Retina (tissue), 1 donor: ENCODE measurements at regions not wholly inside any gene's neighbourhood (a gene's known extent, or its start where the extent isn't known, plus 50 kb on each side); places are given as distances from the start of the nearest gene placed in this dataset.
"Not testable (repeated sequence)": the region's sequence is repeated elsewhere in the genome, so short reads cannot be mapped to it uniquely, and the experiment has no call there.

Experiments
- DNase-seq: peaks from one replicate; pipeline ENCODE4 v3.0.0-alpha.2; 2016

DNA sequence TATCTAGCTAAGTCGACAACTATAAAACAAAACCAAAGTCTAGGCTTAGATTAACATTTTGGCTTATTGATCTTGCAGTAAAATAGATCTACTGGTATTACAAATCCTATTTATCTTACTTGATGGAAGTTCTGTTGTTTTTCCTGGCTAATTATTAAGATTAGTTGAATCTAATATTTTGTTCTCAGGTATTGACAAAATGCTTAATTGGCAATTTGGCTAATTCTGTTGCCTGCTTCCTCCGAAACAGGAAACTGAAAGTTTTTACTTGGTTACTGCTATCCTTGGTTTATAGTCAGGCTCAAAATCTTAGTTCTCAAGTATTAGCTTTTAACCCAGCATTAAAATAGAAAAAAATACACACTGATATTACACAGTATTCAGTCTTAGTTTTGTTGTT lies 820.5 kb downstream of the NR2F1-AS1 start:
- DNase-seq = no peak

GRCh38 chr5:92758552-92758951 lies 822.5 kb downstream of the NR2F1-AS1 start:
- DNase-seq = no peak

- DNase-seq = no peak
Measured at GRCh38 chr5:92749943-92750342, 831.1 kb downstream of the NR2F1-AS1 start.

DNA sequence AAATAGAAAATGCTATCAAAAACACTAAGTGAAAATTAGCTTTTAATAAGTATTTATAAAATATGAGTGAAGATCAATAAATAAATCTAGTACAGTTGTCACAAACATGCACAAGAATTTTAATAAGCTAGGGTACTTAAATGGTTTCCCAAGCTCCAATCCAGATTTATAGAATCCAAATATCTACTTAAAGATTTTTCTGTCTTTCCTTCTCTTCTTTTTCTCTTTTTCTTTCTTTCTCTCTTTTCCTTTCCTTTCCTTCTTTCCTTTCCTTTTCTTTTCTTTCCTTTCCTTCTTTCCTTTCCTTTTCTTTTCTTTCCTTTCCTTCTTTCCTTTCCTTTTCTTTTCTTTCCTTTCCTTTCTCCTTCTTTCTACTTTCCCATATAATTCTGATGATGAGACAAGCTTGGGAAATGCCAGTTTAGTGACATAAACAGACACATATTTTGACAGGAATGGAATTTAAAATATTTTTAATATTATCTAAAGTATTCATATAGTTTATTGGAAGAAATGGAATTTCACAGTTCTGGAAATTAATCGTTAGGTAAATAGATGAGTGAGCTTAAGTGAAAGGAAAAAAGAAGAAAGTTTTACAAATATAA lies 832.8 kb downstream of the NR2F1-AS1 start:
- DNase-seq = no peak

GRCh38 chr5:92741906-92742305 lies 839.1 kb downstream of the NR2F1-AS1 start:
- no peak for DNase-seq

DNA sequence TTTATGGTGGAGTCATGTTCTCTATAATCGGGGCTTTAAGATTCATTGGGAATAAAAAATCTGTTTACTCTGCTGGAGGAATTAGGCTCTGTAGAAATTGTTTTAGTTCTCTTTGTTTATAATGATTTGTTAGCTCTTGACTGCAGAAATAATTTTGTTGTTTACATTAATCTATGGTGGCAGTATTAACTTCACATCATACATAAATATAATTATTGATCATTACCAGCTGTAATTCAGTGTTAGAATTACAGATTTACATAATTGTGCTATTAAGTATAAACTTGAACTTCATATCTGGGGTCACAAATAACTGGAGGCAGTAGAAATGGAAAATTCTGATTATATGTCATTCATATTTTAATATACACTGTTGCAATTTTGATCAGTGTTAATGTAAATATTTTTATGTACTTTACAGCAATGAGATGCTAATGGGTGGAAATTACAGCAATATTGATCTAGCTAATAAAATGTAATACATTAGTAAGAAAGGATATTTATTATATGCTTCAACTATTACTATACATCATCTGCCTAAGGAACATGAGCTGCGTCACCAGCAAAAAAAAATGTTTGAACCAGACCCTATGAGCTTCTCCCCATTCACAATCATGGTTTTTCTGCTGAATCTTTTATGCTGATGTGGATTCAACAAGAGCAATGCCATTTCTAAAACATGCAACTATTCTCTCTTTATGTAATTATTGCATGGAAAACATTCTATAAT lies 846.6 kb downstream of the NR2F1-AS1 start:
- no peak for DNase-seq

GRCh38 chr5:92730486-92730885 lies 850.5 kb downstream of the NR2F1-AS1 start:
- DNase-seq = no peak

DNA sequence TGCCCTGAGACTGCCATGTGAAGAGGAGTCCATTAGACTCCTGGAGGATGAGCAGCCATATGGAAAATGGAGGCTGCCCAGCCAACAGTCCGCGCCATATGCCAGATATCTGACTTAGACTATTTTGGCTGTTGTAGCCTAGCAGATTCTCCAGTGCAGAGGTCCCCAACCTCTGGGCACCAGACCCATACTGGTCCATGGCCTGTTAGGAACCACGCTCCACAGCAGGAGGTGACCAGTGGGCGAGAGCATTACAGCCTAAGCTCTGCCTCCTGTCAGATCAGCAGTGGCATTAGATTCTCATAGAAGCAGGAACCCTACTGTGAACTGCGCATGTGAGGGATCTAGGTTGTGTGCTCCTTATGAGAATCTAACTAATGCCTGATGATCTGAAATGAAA lies 851.9 kb downstream of the NR2F1-AS1 start:
- no peak for DNase-seq

- no peak for DNase-seq
Measured at GRCh38 chr5:92715946-92716520, 865.0 kb downstream of the NR2F1-AS1 start.

DNA sequence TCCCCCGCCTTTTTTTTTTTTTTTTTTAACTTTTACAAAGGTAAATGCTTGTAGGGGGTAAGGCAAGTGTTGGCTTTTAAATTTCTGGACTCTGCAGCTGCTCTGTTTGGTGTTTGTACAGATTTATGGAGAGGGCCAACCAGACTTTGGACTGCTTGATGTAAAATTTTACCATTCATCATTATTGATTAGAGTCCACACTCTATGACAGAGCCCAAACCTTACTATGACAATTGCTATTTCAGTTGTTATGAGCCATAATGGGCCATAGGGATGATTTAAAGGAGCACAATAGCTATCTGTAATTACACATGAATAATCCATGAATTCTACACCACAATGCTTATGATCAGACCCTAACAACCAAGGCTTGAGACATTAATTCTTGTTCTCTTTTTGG lies 867.2 kb downstream of the NR2F1-AS1 start:
- no peak for DNase-seq

- DNase-seq = peak; percentile 65
Measured at GRCh38 chr5:92713335-92713743, 867.7 kb downstream of the NR2F1-AS1 start.

DNA sequence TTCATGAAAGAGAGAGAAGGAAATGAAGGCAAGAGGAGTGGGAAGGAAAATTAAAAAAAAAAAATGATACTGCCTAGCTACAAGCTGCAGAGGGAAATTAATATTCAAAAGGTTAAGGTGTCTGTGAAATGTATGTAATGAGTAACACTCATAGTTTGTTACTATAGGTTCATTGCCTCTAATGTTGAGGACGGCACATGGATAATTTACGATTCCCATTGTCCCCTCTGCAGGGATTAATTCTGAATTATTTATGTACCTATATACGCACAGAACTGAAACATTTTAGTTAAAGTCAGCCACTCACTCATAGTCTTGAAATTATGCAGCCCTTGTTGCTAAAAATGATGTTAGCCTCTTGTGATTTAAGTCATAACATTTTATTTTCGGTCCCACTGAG lies 869.1 kb downstream of the NR2F1-AS1 start:
- DNase-seq = no peak

DNA sequence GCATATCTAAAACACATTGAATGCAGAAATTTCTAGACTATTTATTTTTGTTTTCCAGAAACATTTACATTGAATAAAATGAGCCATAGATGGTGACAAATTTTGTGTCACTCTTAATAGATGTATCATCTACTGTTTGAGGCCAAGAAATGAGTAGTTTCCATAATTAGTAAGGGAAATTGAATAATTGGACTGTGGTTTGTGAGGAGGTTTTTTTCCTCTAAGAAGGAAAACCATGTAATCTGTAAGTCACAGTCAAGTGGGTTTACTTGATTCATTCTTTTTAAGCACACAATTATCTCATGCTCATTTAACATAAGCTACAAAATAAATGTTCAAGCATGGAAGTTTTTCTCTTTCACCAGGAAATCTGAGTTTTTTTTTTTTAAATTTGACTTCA lies 876.4 kb downstream of the NR2F1-AS1 start:
- no peak for DNase-seq

DNA sequence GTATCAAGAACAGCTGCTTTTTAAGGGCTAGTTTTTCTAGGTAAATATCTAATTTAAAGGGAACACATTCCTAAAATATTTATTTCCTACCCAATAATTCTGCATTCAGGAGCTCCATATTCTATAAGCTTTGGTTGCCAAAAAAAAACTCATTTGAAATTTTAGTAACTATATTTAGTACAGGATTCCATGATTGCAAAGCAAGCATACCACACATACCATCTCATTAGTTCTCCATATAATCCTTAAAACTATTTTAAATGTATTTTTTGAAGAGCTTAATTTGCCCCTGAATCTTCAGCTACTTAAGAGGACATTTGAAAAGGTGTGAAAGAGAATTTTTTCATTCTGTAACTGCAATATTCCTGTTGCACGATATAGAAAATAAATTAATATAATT lies 877.0 kb downstream of the NR2F1-AS1 start:
- DNase-seq = no peak

- peak; percentile 39 for DNase-seq
Measured at GRCh38 chr5:92695123-92696003, 885.7 kb downstream of the NR2F1-AS1 start.

- no peak for DNase-seq
Measured at GRCh38 chr5:92694067-92694466, 887.0 kb downstream of the NR2F1-AS1 start.

- DNase-seq = not testable (repeated sequence)
Measured at GRCh38 chr5:92691955-92692354, 889.1 kb downstream of the NR2F1-AS1 start.

- DNase-seq = peak; percentile 80
Measured at GRCh38 chr5:92687821-92688722, 892.9 kb downstream of the NR2F1-AS1 start.

DNA sequence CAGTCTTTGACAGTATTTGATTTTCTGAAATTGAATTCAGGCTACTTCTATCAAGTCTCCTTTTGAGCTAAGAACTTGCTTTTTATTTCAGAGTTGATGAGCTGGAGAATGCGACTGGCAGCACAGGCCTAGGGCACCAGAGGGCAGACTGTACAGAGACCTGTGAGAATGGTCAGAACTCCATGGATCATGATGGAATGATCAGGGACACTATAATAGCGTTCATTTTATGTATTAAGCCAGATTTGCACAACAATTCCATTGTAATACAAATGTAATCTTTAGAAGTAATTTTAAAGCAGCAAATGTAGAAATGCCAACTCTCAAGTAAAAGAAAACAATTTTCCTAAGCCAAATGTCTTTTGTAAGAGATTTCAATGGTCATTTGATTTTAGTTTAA lies 902.4 kb downstream of the NR2F1-AS1 start:
- no peak for DNase-seq

DNA sequence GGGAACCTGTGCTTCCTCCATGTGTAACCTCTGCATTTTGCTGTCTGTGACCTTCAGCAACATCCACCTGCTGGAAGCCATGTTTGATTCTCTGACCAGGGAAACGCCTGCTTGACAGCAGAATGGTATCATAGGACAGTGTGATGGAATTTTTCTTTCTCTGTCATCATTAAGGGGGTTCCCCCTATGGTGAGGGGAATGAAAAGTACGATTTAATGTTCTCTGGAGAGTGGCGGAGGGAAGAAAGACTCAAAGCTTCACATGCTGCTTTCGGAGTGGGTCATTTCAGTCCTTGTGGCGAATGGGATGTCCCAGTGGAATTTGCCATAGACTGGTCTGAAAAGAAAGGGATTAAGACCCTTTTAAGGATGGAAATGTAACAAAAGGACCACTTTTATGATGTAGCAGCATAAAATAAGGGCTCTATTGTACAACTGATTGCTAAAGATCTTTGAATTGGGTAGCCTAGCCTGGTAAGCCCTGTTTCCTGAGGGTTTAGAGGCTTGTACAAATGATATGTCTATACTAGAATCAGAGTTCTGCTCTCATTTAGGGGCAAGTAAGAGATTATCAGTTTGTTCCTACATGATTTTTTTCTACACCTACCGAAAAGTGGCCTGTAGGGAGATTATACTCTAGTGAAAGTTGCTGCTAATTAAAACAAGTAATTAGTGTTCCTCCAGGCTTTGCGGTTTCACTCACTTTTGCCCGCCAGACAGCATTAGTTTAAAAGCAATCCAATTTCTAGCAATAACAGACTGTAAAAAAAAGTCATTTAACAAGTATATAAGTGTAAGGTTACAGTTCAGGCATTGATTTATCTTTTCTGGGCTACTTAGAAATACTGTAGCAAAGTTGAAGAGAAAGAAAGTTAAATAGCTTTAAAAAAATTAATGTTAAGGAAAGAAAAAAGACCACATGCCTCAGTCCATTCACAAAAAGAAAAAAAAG lies 904.5 kb downstream of the NR2F1-AS1 start:
- DNase-seq = no peak

DNA sequence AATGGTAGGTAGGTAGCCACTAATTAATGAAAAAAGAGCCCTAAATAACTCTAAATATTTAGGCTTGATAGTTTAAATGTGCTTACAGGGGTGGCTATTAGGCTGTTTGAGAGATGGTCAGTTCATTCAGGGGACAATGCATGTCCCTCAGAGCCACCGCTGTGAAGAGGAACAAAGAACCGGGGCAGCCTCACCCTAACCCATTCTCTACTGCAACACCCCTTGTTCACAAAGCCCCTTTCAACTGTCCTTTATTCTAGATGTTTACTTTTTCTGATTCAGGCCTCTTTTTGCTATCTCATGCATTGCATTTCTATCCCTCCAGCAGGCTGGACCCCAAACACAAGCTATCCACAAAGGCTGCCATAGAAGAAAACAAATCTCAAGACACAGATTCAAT lies 906.7 kb downstream of the NR2F1-AS1 start:
- peak; percentile 68 for DNase-seq
